ENCODE measurements at regions not wholly inside any gene's neighbourhood (a gene's known extent, or its start where the extent isn't known, plus 50 kb on each side); places are given as distances from the start of the nearest gene placed in this dataset.
A peak's percentile ranks its signal among the peaks of the same experiment; 100 is the strongest.
"Not testable (repeated sequence)": the region's sequence is repeated elsewhere in the genome, so short reads cannot be mapped to it uniquely, and the experiment has no call there.

- peak; percentile 86 for ATAC-seq
- intact Hi-C loops (cut with DNase I): no loop called here
Measured at GRCh38 chr10:121324678-121325213, 273.5 kb downstream of the FGFR2 start.

GRCh38 chr10:121325490-121326231, 272.6 kb downstream of the FGFR2 start:
- ATAC-seq (no peak), DNase-seq (no peak)
- intact Hi-C loops (cut with DNase I): no loop called here
- no peaks in the 10 kb centered on the region for H3K36me3 ChIP-seq
- TF ChIP-seq CTCF (IDR thresholded peaks at IDR 0.05): no peak
- H3K27me3 ChIP-seq: no peaks in the 10 kb centered on the region
- no peak overlapping the region for H3K4me3 ChIP-seq
- no peaks in the 10 kb centered on the region for H3K4me1 ChIP-seq
- no peaks in the 10 kb centered on the region for H3K9me3 ChIP-seq
- no peak overlapping the region for H3K27ac ChIP-seq

More at GRCh38 chr10:121324678-121325213, 273.5 kb downstream of the FGFR2 start:
- no peak for DNase-seq
- no peaks in the 10 kb centered on the region for H3K27me3 ChIP-seq
- H3K27ac ChIP-seq: no peak overlapping the region
- no peaks in the 10 kb centered on the region for H3K9me3 ChIP-seq
- no peak for TF ChIP-seq CTCF (IDR thresholded peaks at IDR 0.05)
- no peak overlapping the region for H3K4me3 ChIP-seq
- no peaks in the 10 kb centered on the region for H3K36me3 ChIP-seq
- H3K4me1 ChIP-seq: no peaks in the 10 kb centered on the region

GRCh38 chr10:121326905-121327304, 271.3 kb downstream of the FGFR2 start:
- Histone ChIP-seq H3K4me3 (no peak overlapping the region), H3K27me3 (no peaks in the 10 kb centered on the region), H3K9me3 (no peaks in the 10 kb centered on the region), H3K27ac (no peak overlapping the region), H3K4me1 (no peaks in the 10 kb centered on the region), H3K36me3 (no peaks in the 10 kb centered on the region)
- no peak for TF ChIP-seq CTCF (IDR thresholded peaks at IDR 0.05)
- peak; percentile 57 for ATAC-seq
- no peak for DNase-seq
- intact Hi-C loops (cut with DNase I): no loop called here

GRCh38 chr10:121327727-121328126, 270.5 kb downstream of the FGFR2 start:
- H3K4me1 ChIP-seq: no peaks in the 10 kb centered on the region

GRCh38 chr10:121329631-121330030, 268.6 kb downstream of the FGFR2 start:
- H3K4me3 ChIP-seq; H3K9me3 ChIP-seq; H3K27ac ChIP-seq; H3K4me1 ChIP-seq; DNase-seq; intact Hi-C loops (cut with DNase I); H3K27me3 ChIP-seq; ATAC-seq; H3K36me3 ChIP-seq: not testable (repeated sequence)

More at GRCh38 chr10:121327727-121328126, 270.5 kb downstream of the FGFR2 start:
- intact Hi-C loops (cut with DNase I): no loop called here
- no peak for TF ChIP-seq CTCF (IDR thresholded peaks at IDR 0.05)
- Histone ChIP-seq H3K9me3 (no peaks in the 10 kb centered on the region), H3K4me3 (no peak overlapping the region), H3K27me3 (no peaks in the 10 kb centered on the region), H3K27ac (no peak overlapping the region), H3K36me3 (no peaks in the 10 kb centered on the region)
- no peak for ATAC-seq
- DNase-seq: no peak

GRCh38 chr10:121330563-121330962, 267.7 kb downstream of the FGFR2 start:
- ATAC-seq: no peak
- no peaks in the 10 kb centered on the region for H3K4me1 ChIP-seq
- intact Hi-C loops (cut with DNase I): no loop called here
- H3K36me3 ChIP-seq: no peaks in the 10 kb centered on the region
- no peaks in the 10 kb centered on the region for H3K27me3 ChIP-seq
- no peaks in the 10 kb centered on the region for H3K9me3 ChIP-seq
- no peak overlapping the region for H3K27ac ChIP-seq
- no peak for TF ChIP-seq CTCF (IDR thresholded peaks at IDR 0.05)
- no peak overlapping the region for H3K4me3 ChIP-seq
- no peak for DNase-seq

Data from upper lobe of right lung (tissue), 1 donor.